GM04503 (cell line): ENCODE measurements at regions not wholly inside any gene's neighbourhood (a gene's known extent, or its start where the extent isn't known, plus 50 kb on each side); places are given as distances from the start of the nearest gene placed in this dataset.
"Not testable (repeated sequence)": the region's sequence is repeated elsewhere in the genome, so short reads cannot be mapped to it uniquely, and the experiment has no call there.

Experiments
- DNase-seq: peaks from one replicate; pipeline ENCODE4 v3.0.0-alpha.2; 2012; ENCODE audit warnings: low read depth

GRCh38 chr2:216943109-216943508, 83.2 kb upstream of the TNP1 start:
- no peak for DNase-seq

- no peak for DNase-seq
Measured at GRCh38 chr2:216942465-216942864, 82.6 kb upstream of the TNP1 start.

GRCh38 chr2:216942016-216942415, 82.2 kb upstream of the TNP1 start:
- DNase-seq, result no peak

- DNase-seq, result no peak
Measured at GRCh38 chr2:216936954-216937357, 77.1 kb upstream of the TNP1 start.

- no peak for DNase-seq
Measured at GRCh38 chr2:216934623-216935022, 74.8 kb upstream of the TNP1 start.

- no peak for DNase-seq
Measured at GRCh38 chr2:216934151-216934550, 74.3 kb upstream of the TNP1 start.

GRCh38 chr2:216932863-216933548, 73.1 kb upstream of the TNP1 start:
- no peak for DNase-seq

- no peak for DNase-seq
Measured at GRCh38 chr2:216932113-216932862, 72.4 kb upstream of the TNP1 start.

GRCh38 chr2:216930716-216931115, 70.9 kb upstream of the TNP1 start:
- DNase-seq, result no peak

- DNase-seq, result not testable (repeated sequence)
Measured at GRCh38 chr2:216929338-216929737, 69.5 kb upstream of the TNP1 start.

- DNase-seq, result no peak
Measured at GRCh38 chr2:216927163-216927562, 67.3 kb upstream of the TNP1 start.

GRCh38 chr2:216925636-216926366, 65.9 kb upstream of the TNP1 start:
- DNase-seq, result no peak

- no peak for DNase-seq
Measured at GRCh38 chr2:216925006-216925405, 65.1 kb upstream of the TNP1 start.

GRCh38 chr2:216923706-216924105, 63.8 kb upstream of the TNP1 start:
- DNase-seq, result no peak

GRCh38 chr2:216922175-216922780, 62.4 kb upstream of the TNP1 start:
- no peak for DNase-seq

- no peak for DNase-seq
Measured at GRCh38 chr2:216920937-216921456, 61.1 kb upstream of the TNP1 start.

GRCh38 chr2:216920143-216920876, 60.4 kb upstream of the TNP1 start:
- DNase-seq, result no peak

- peak; percentile 39 for DNase-seq
Measured at GRCh38 chr2:216918088-216918680, 58.3 kb upstream of the TNP1 start.

GRCh38 chr2:216916956-216917650, 57.2 kb upstream of the TNP1 start:
- DNase-seq, result no peak

GRCh38 chr2:216915557-216916150, 55.8 kb upstream of the TNP1 start:
- DNase-seq, result no peak
